HEK293 (cell line): ENCODE measurements at regions not wholly inside any gene's neighbourhood (a gene's known extent, or its start where the extent isn't known, plus 50 kb on each side); places are given as distances from the start of the nearest gene placed in this dataset.
A peak's percentile ranks its signal among the peaks of the same experiment; 100 is the strongest.

Experiments used
- CTCF ChIA-PET: fragments of 350-600 bp; formaldehyde crosslinking; extraction: SDS; loops from one replicate; lab custom pipeline; 2021; ENCODE audit warnings: antibody characterized with exemption; lab: Yijun Ruan, JAX
- POLR2A ChIA-PET: fragments of 300-600 bp; formaldehyde crosslinking; extraction: SDS; loops from one replicate; lab custom pipeline; 2020; ENCODE audit warnings: antibody characterized with exemption, inconsistent platforms; lab: Yijun Ruan, JAX
- H3K27ac ChIP-seq: fragments of 200-500 bp; sonication (Bioruptor generic); 2 replicates; pipeline ENCODE4 v1.5.1; 2014; ENCODE audit warnings: low read depth, low read length, control low read depth, inconsistent platforms; ENCODE audit errors: extremely low read depth
- H3K36me3 ChIP-seq, 2 experiments: fragments of 200-500 bp in 1 of 2; sonication (Bioruptor generic) in 1 of 2; 1 replicate in 1 of 2; 2 replicates in 1 of 2; pipeline ENCODE4 v1.5.1; 2014 to 2017; ENCODE audit warnings: inconsistent platforms in 2 of 2, low read length in 2 of 2; ENCODE audit not compliant: control insufficient read depth in 2 of 2, insufficient read depth in 1 of 2
- H3K4me1 ChIP-seq: fragments of 200-500 bp; sonication (Bioruptor generic); 2 replicates; pipeline ENCODE4 v1.5.1; 2014; ENCODE audit warnings: mild to moderate bottlenecking, low read length, inconsistent platforms; ENCODE audit not compliant: control insufficient read depth, insufficient read depth
- H3K4me3 ChIP-seq: 2 replicates; pipeline ENCODE4 v1.5.1; 2011; ENCODE audit warnings: low read depth, mild to moderate bottlenecking, control low read depth, low read length, moderate library complexity
- H3K9me3 ChIP-seq: fragments of 200-500 bp; sonication (Bioruptor generic); 2 replicates; pipeline ENCODE4 v1.5.1; 2014; ENCODE audit warnings: low read depth, low read length, inconsistent platforms; ENCODE audit not compliant: control insufficient read depth, insufficient read depth
- SCRT1 ChIP-seq: fragments of 450-650 bp; formaldehyde crosslinking; IDR thresholded peaks from 2 replicates; pipeline ENCODE4 v1.5.1; 2016; ENCODE audit warnings: missing biosample characterization, missing genetic modification characterization, borderline replicate concordance
- TRIM28 ChIP-seq: IDR thresholded peaks from 2 replicates; pipeline ENCODE4 v1.6.1; 2011; ENCODE audit warnings: low read length, control low read depth, borderline replicate concordance
- ZBTB17 ChIP-seq: fragments of 450-650 bp; formaldehyde crosslinking; IDR thresholded peaks from 2 replicates; pipeline ENCODE4 v1.5.1; 2016; ENCODE audit warnings: missing biosample characterization, missing genetic modification characterization
- ZFHX2 ChIP-seq: fragments of 450-650 bp; formaldehyde crosslinking; conservative IDR thresholded peaks from 2 replicates; pipeline ENCODE4 v1.5.1; 2016; ENCODE audit warnings: missing biosample characterization, missing genetic modification characterization
- ZFP3 ChIP-seq: fragments of 450-650 bp; formaldehyde crosslinking; IDR thresholded peaks from 2 replicates; pipeline ENCODE4 v1.5.1; 2016; ENCODE audit warnings: low read depth, missing biosample characterization, missing genetic modification characterization
- ZNF157 ChIP-seq: fragments of 450-650 bp; formaldehyde crosslinking; IDR thresholded peaks from 2 replicates; pipeline ENCODE4 v1.5.1; 2016; ENCODE audit warnings: missing biosample characterization, missing genetic modification characterization
- ZNF202 ChIP-seq: fragments of 450-650 bp; formaldehyde crosslinking; IDR thresholded peaks from 2 replicates; pipeline ENCODE4 v1.5.1; 2016; ENCODE audit warnings: missing biosample characterization, missing genetic modification characterization, borderline replicate concordance
- ZNF274 ChIP-seq, 2 experiments: fragments of 200-500 bp in 1 of 2; fragments of 450-650 bp in 1 of 2; sonication (Bioruptor generic) in 1 of 2; formaldehyde crosslinking in 1 of 2; IDR thresholded peaks; 2 replicates each; pipeline versions ENCODE4 v1.5.1 to v1.6.1; 2014 to 2016; ENCODE audit warnings: borderline replicate concordance in 1 of 2, inconsistent platforms in 1 of 2, low read length in 1 of 2, missing biosample characterization in 1 of 2, missing genetic modification characterization in 1 of 2
- ZNF529 ChIP-seq: fragments of 450-650 bp; formaldehyde crosslinking; IDR thresholded peaks from 2 replicates; pipeline ENCODE4 v1.5.1; 2017; ENCODE audit warnings: missing genetic modification characterization, missing biosample characterization; ENCODE audit not compliant: insufficient replicate concordance
- ZNF555 ChIP-seq: fragments of 450-650 bp; formaldehyde crosslinking; conservative IDR thresholded peaks from 2 replicates; pipeline ENCODE4 v1.5.1; 2017; ENCODE audit warnings: missing biosample characterization, mild to moderate bottlenecking, missing genetic modification characterization, inconsistent platforms
- ZNF560 ChIP-seq: fragments of 450-650 bp; formaldehyde crosslinking; IDR thresholded peaks from 2 replicates; pipeline ENCODE4 v1.5.1; 2017; ENCODE audit warnings: missing biosample characterization, missing genetic modification characterization, borderline replicate concordance
- ZNF707 ChIP-seq: fragments of 450-650 bp; formaldehyde crosslinking; IDR thresholded peaks from 2 replicates; pipeline ENCODE4 v1.5.1; 2016; ENCODE audit warnings: missing biosample characterization, missing genetic modification characterization
- ZNF777 ChIP-seq: fragments of 450-650 bp; formaldehyde crosslinking; IDR thresholded peaks from 2 replicates; pipeline ENCODE4 v1.5.1; 2017; ENCODE audit warnings: missing biosample characterization, missing genetic modification characterization, borderline replicate concordance
- ZNF792 ChIP-seq: fragments of 450-650 bp; formaldehyde crosslinking; IDR thresholded peaks from 2 replicates; pipeline ENCODE4 v1.5.1; 2016; ENCODE audit warnings: missing biosample characterization, missing genetic modification characterization
- ZNF843 ChIP-seq: fragments of 450-650 bp; formaldehyde crosslinking; IDR thresholded peaks from 2 replicates; pipeline ENCODE4 v1.5.1; 2016; ENCODE audit warnings: missing biosample characterization, missing genetic modification characterization
- ZSCAN23 ChIP-seq: fragments of 450-650 bp; formaldehyde crosslinking; IDR thresholded peaks from 2 replicates; pipeline ENCODE4 v1.5.1; 2016; ENCODE audit warnings: missing biosample characterization, missing genetic modification characterization
- TF ChIP-seq, protein P1 (sequence below): fragments of 450-650 bp; formaldehyde crosslinking; IDR thresholded peaks from 2 replicates; pipeline ENCODE4 v1.5.1; 2016; ENCODE audit warnings: missing biosample characterization, missing genetic modification characterization
- TF ChIP-seq, protein P2 (sequence below): fragments of 450-650 bp; formaldehyde crosslinking; IDR thresholded peaks from 2 replicates; pipeline ENCODE4 v1.5.1; 2016; ENCODE audit warnings: missing biosample characterization, missing genetic modification characterization, low read depth
- TF ChIP-seq, protein P3 (sequence below): fragments of 450-650 bp; formaldehyde crosslinking; IDR thresholded peaks from 2 replicates; pipeline ENCODE4 v1.5.1; 2016; ENCODE audit warnings: missing biosample characterization, missing genetic modification characterization
- TF ChIP-seq, protein P4 (sequence below): fragments of 450-650 bp; formaldehyde crosslinking; IDR thresholded peaks from 2 replicates; pipeline ENCODE4 v1.5.1; 2017; ENCODE audit warnings: missing biosample characterization, missing genetic modification characterization
- TF ChIP-seq, protein P5 (sequence below): fragments of 450-650 bp; formaldehyde crosslinking; IDR thresholded peaks from 2 replicates; pipeline ENCODE4 v1.5.1; 2016; ENCODE audit warnings: missing biosample characterization, missing genetic modification characterization
- TF ChIP-seq, protein P6 (sequence below): fragments of 450-650 bp; formaldehyde crosslinking; IDR thresholded peaks from 2 replicates; pipeline ENCODE4 v1.5.1; 2016; ENCODE audit warnings: missing biosample characterization, missing genetic modification characterization

DNA sequence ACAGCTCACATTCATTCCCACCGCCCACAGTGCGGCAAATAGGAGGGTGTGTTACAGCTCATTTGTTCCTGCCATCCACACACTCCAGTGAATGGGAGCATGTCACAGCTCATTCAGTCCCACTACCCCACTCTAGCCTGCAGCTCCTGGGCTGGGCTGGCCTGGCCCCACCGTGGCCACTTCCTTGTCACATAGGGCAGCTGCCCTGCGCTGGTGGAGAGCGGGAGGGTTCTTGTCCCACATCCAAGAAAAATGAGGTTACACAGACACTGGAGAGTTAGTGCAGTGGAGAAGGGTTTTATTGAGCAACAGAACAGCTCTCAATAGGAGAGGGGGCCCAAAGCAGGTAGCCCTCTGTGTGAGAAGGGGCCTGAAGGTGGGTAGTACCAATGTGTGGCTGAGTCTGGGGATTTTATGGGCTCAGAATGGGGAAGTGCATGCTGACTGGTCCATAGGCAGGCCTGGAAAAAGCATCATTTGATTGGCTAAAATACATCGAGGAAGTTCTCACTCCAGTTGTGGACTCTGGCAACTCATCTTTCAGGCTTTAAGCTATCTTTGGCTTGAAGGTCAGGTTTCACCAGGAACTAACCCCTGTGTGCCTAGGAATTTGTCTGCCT lies 249.7 kb downstream of the ETAA1 start (continued):
- TF ChIP-seq ZSCAN23 (tag by site-specific recombination), result no peak
- TF ChIP-seq ZNF777 (tag by site-specific recombination), result no peak
- TF ChIP-seq, protein P1, sequence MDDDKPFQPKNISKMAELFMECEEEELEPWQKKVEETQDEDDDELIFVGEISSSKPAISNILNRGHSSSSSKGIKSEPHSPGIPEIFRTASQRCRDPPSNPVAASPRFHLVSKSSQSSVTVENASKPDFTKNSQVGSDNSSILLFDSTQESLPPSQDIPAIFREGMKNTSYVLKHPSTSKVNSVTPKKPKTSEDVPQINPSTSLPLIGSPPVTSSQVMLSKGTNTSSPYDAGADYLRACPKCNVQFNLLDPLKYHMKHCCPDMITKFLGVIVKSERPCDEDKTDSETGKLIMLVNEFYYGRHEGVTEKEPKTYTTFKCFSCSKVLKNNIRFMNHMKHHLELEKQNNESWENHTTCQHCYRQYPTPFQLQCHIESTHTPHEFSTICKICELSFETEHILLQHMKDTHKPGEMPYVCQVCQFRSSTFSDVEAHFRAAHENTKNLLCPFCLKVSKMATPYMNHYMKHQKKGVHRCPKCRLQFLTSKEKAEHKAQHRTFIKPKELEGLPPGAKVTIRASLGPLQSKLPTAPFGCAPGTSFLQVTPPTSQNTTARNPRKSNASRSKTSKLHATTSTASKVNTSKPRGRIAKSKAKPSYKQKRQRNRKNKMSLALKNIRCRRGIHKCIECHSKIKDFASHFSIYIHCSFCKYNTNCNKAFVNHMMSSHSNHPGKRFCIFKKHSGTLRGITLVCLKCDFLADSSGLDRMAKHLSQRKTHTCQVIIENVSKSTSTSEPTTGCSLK (tag by site-specific recombination), result no peak
- TF ChIP-seq ZBTB17 (tag by site-specific recombination), result no peak
- no peak for TF ChIP-seq ZNF792 (tag by site-specific recombination)
- no peak for TF ChIP-seq ZFP3 (tag by site-specific recombination)
- TF ChIP-seq, protein P2, sequence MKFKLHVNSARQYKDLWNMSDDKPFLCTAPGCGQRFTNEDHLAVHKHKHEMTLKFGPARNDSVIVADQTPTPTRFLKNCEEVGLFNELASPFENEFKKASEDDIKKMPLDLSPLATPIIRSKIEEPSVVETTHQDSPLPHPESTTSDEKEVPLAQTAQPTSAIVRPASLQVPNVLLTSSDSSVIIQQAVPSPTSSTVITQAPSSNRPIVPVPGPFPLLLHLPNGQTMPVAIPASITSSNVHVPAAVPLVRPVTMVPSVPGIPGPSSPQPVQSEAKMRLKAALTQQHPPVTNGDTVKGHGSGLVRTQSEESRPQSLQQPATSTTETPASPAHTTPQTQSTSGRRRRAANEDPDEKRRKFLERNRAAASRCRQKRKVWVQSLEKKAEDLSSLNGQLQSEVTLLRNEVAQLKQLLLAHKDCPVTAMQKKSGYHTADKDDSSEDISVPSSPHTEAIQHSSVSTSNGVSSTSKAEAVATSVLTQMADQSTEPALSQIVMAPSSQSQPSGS (tag by site-specific recombination), result no peak
- TF ChIP-seq, protein P3, sequence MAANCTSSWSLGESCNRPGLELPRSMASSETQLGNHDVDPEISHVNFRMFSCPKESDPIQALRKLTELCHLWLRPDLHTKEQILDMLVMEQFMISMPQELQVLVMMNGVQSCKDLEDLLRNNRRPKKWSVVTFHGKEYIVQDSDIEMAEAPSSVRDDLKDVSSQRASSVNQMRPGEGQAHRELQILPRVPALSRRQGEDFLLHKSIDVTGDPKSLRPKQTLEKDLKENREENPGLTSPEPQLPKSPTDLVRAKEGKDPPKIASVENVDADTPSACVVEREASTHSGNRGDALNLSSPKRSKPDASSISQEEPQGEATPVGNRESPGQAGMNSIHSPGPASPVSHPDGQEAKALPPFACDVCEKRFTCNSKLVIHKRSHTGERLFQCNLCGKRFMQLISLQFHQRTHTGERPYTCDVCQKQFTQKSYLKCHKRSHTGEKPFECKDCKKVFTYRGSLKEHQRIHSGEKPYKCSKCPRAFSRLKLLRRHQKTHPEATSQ, result no peak
- TF ChIP-seq ZNF274 (IDR thresholded peaks at IDR 0.05; ENCODE audit: low read length), result no peak
- TF ChIP-seq ZNF274 (tag by site-specific recombination; IDR thresholded peaks at IDR 0.05; ENCODE audit: borderline replicate concordance), result no peak
- TF ChIP-seq TRIM28, result peak; percentile 58; the same call in 1 of the 2 replicates
- TF ChIP-seq, protein P4, sequence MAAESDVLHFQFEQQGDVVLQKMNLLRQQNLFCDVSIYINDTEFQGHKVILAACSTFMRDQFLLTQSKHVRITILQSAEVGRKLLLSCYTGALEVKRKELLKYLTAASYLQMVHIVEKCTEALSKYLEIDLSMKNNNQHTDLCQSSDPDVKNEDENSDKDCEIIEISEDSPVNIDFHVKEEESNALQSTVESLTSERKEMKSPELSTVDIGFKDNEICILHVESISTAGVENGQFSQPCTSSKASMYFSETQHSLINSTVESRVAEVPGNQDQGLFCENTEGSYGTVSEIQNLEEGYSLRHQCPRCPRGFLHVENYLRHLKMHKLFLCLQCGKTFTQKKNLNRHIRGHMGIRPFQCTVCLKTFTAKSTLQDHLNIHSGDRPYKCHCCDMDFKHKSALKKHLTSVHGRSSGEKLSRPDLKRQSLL (tag by site-specific recombination), result no peak
- no peak for TF ChIP-seq ZNF560 (tag by site-specific recombination)
- TF ChIP-seq ZNF555 (tag by site-specific recombination), result no peak
- no peak for TF ChIP-seq ZNF707 (tag by site-specific recombination)

DNA sequence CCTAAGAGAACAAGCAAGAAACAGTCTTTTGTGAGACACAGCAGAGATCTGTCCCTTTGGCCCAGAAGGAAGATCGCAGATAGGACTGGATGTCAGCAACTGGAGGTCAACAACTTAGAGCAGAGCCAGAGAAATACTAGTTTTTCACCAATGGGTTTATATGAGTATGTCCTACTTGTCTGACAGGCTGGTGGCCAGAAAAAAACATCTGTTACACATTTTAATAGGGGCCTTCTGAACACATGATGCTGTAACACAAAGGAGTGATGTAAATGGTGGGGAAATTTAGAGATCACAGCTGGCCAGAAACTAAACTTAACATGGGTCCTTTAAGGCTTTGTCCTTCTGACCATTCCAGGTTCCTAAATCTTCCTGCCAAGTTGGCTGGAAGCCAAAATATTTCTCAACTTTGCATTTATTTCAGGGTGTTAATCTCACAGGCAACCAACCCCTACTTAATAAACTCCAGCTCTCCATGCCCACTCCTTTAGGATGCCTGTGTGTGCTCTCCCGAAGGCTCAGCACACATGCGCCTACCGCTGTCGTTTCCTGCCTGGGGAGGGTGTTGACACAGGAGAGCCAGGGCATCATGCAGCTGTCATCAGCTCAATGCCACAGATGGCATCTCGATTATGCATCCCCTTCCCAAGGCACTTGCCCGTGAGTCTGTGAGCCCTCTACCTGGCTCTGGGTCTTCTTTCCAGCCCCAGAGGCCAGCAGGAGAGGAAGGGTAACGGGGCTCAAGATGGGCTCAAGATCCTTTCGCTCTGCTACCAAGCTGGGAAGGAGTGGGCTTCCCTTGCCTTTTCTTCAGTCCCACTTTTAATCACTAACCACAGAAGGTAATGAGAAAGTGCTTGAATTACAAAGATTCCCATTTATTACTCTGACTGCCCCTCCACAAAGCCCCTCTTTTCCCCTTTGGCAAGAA lies 252.5 kb downstream of the ETAA1 start:
- TF ChIP-seq SCRT1 (no peak), ZNF529 (no peak), ZNF157 (tag by site-specific recombination) (no peak), ZNF843 (no peak), ZFHX2 (no peak), ZNF202 (tag by site-specific recombination) (no peak)
- TF ChIP-seq, protein P5, sequence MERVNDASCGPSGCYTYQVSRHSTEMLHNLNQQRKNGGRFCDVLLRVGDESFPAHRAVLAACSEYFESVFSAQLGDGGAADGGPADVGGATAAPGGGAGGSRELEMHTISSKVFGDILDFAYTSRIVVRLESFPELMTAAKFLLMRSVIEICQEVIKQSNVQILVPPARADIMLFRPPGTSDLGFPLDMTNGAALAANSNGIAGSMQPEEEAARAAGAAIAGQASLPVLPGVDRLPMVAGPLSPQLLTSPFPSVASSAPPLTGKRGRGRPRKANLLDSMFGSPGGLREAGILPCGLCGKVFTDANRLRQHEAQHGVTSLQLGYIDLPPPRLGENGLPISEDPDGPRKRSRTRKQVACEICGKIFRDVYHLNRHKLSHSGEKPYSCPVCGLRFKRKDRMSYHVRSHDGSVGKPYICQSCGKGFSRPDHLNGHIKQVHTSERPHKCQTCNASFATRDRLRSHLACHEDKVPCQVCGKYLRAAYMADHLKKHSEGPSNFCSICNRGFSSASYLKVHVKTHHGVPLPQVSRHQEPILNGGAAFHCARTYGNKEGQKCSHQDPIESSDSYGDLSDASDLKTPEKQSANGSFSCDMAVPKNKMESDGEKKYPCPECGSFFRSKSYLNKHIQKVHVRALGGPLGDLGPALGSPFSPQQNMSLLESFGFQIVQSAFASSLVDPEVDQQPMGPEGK (tag by site-specific recombination), result no peak
- TF ChIP-seq, protein P6, sequence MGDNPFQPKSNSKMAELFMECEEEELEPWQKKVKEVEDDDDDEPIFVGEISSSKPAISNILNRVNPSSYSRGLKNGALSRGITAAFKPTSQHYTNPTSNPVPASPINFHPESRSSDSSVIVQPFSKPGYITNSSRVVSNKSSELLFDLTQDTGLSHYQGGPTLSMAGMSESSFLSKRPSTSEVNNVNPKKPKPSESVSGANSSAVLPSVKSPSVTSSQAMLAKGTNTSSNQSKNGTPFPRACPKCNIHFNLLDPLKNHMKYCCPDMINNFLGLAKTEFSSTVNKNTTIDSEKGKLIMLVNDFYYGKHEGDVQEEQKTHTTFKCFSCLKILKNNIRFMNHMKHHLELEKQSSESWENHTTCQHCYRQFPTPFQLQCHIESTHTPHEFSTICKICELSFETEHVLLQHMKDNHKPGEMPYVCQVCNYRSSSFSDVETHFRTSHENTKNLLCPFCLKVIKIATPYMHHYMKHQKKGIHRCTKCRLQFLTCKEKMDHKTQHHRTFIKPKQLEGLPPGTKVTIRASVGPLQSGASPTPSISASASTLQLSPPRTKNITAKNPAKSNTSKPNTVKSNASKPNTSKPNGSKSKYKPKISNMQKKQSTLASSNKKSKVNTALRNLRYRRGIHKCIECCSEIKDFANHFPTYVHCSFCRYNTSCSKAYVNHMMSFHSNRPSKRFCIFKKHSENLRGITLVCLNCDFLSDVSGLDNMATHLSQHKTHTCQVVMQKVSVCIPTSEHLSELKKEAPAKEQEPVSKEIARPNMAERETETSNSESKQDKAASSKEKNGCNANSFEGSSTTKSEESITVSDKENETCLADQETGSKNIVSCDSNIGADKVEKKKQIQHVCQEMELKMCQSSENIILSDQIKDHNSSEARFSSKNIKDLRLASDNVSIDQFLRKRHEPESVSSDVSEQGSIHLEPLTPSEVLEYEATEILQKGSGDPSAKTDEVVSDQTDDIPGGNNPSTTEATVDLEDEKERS, result no peak
- no peaks in the 10 kb centered on the region for H3K36me3 ChIP-seq
- no peak overlapping the region for H3K4me3 ChIP-seq
- peaks cover 15% of the 10 kb centered on the region; the same call in 1 of the 2 replicates for H3K4me1 ChIP-seq
- no peaks in the 10 kb centered on the region; the same call in 1 of the 2 replicates for H3K9me3 ChIP-seq
- CTCF ChIA-PET, result interaction anchor here (0.6 to 1.8 kb wide), 6 partner anchors 11 to 1220 kb away, joined by 3 to 7 read pairs (median 3); no protein-coding TSS in a partner anchor
- POLR2A ChIA-PET, result interaction anchor here (1.5 kb wide), 1 partner anchor 1215 kb away, joined by 6 read pairs; the partner anchor contains the start of gene MEIS1
- H3K27ac ChIP-seq, result no peak overlapping the region
